Pancreas (tissue), 10 donors: ENCODE measurements at regions not wholly inside any gene's neighbourhood (a gene's known extent, or its start where the extent isn't known, plus 50 kb on each side); places are given as distances from the start of the nearest gene placed in this dataset.

Source experiments
- ATAC-seq, 4 donors: fragments of 200-7000 bp; cut with Tn5 transposase; one replicate each; pipeline versions ENCODE4 v1.8.0 to v1.9.1; 2020; ENCODE audit warnings: mild to moderate bottlenecking in 4 of 4, moderate library complexity in 4 of 4
- DNase-seq, 6 donors: peaks; one replicate each; pipeline ENCODE4 v3.0.0-alpha.2; 2020
- FAIRE-seq: peaks from 2 replicates; lab custom pipeline; 2012; peaks lifted over from hg19 to GRCh38; lab: Jason Lieb, UNC
- H3K27ac ChIP-seq, 4 donors: fragments of 200-600 bp; sonication (generic); 1 replicate in 3 of 4; 2 replicates in 1 of 4; pipeline versions ENCODE4 v1.5.0 to v1.8.0; 2020
- H3K27me3 ChIP-seq, 4 donors: fragments of 200-600 bp; one replicate each; pipeline ENCODE4 v1.8.0; 2021
- H3K36me3 ChIP-seq, 3 donors: fragments of 200-600 bp; sonication (generic) in 1 of 3; one replicate each; pipeline versions ENCODE4 v1.5.0 to v1.8.0; 2020 to 2021
- H3K4me1 ChIP-seq, 3 donors: fragments of 200-600 bp; one replicate each; pipeline ENCODE4 v1.8.0; 2021
- H3K4me3 ChIP-seq, 4 donors: fragments of 200-600 bp; sonication (generic) in 2 of 4; one replicate each; pipeline versions ENCODE4 v1.5.0 to v1.8.0; 2020 to 2021
- H3K9me3 ChIP-seq, 4 donors: fragments of 200-600 bp; one replicate each; pipeline ENCODE4 v1.8.0; 2021
- CTCF ChIP-seq, 4 donors: fragments of 200-600 bp; sonication (generic) in 3 of 4; IDR thresholded peaks; one replicate each; pipeline versions ENCODE4 v1.5.0 to v1.8.0; 2021; ENCODE audit warnings: antibody characterized with exemption in 4 of 4
- WGBS, 2 donors: extraction: QIAGEN DNeasy Blood & Tissue Kit; methylation state at CpG; one replicate each; pipeline ENCODE4 v1.1.7; 2013; 5-methylcytosine and 5-hydroxymethylcytosine counted together
- intact Hi-C, 3 donors: fragments of 100-400 bp; cut with DNase I; formaldehyde crosslinking; loops; one replicate each; pipeline versions ENCODE4 v1.11.1 to v1.14.2; 2022
- donor health status: healthy with polysubstance abuse.
- donor health status: DM: no; HTN: no; CAD: no; lungs with moderate emphysema.
- donor health status: DM: no; HTN: no; CAD: no.
- donor health status: control.
- donor health status: control.
- donor health status: Bipolar disorder and iron deficiency.
- donor health status: DM: yes; HTN: yes; CAD: no.
- donor health status: DM: no; HTN: no; CAD: no.
- donor health status: DM: no; HTN: no; CAD: no.
- donor health status: DM: yes; HTN: yes; CAD: no.

GRCh38 chr1:41995441-41996130 lies 76.9 kb upstream of the HIVEP3 start:
- 90 to 100% methylated on average over 1 of the region's 1 CpG for WGBS, 2 donors
- DNase-seq (no peak), FAIRE-seq (no peak), ATAC-seq (no peak)
- Histone ChIP-seq H3K36me3 (no peaks in the 10 kb centered on the region), H3K4me1 (no peaks in the 10 kb centered on the region), H3K4me3 (no peak overlapping the region), H3K9me3 (no peaks in the 10 kb centered on the region), H3K27ac (no peak overlapping the region), H3K27me3 (no peaks in the 10 kb centered on the region)
- intact Hi-C loops: no loop called here
- TF ChIP-seq CTCF (IDR thresholded peaks at IDR 0.05): no peak

- Histone ChIP-seq H3K4me3 (no peak overlapping the region), H3K4me1 (no peaks in the 10 kb centered on the region), H3K36me3 (no peaks in the 10 kb centered on the region), H3K27me3 (no peaks in the 10 kb centered on the region), H3K27ac (no peak overlapping the region), H3K9me3 (no peaks in the 10 kb centered on the region)
- ATAC-seq (no peak), FAIRE-seq (no peak), DNase-seq (no peak)
- 91 to 94% methylated on average over 5 of the region's 5 CpGs for WGBS, 2 donors
- intact Hi-C loops: no loop called here
- TF ChIP-seq CTCF (IDR thresholded peaks at IDR 0.05): no peak
Measured at GRCh38 chr1:41994195-41994894, 75.6 kb upstream of the HIVEP3 start.

- intact Hi-C loops: no loop called here
- H3K4me3 ChIP-seq: no peak overlapping the region
- FAIRE-seq: no peak
Measured at GRCh38 chr1:41983451-41983850, 64.7 kb upstream of the HIVEP3 start.

GRCh38 chr1:41981796-41982195 lies 63.1 kb upstream of the HIVEP3 start:
- Histone ChIP-seq H3K27ac (no peak overlapping the region), H3K4me3 (no peak overlapping the region), H3K27me3 (no peaks in the 10 kb centered on the region), H3K36me3 (no peaks in the 10 kb centered on the region), H3K9me3 (no peaks in the 10 kb centered on the region), H3K4me1 (no peaks in the 10 kb centered on the region)
- ATAC-seq (no peak), DNase-seq (no peak), FAIRE-seq (no peak)
- TF ChIP-seq CTCF (IDR thresholded peaks at IDR 0.05): no peak
- intact Hi-C loops: no loop called here
- WGBS, 2 donors: 82 to 84% methylated on average over 3 of the region's 3 CpGs

More at GRCh38 chr1:41983451-41983850, 64.7 kb upstream of the HIVEP3 start:
- no peak for TF ChIP-seq CTCF (IDR thresholded peaks at IDR 0.05)
- no peak for ATAC-seq
- Histone ChIP-seq H3K9me3 (no peaks in the 10 kb centered on the region), H3K4me1 (no peaks in the 10 kb centered on the region), H3K36me3 (no peaks in the 10 kb centered on the region), H3K27ac (no peak overlapping the region), H3K27me3 (no peaks in the 10 kb centered on the region)
- DNase-seq: no peak
- whole genome bisulfite sequencing, 2 donors: 97 to 100% methylated on average over 3 of the region's 3 CpGs
